HG03135 (cell line): ENCODE measurements at regions not wholly inside any gene's neighbourhood (a gene's known extent, or its start where the extent isn't known, plus 50 kb on each side); places are given as distances from the start of the nearest gene placed in this dataset.

ENCODE experiments used
- ATAC-seq: cut with Tn5 transposase; IDR thresholded peaks from one replicate; pipeline ENCODE4 v1.9.1; 2021; ENCODE audit warnings: mild to moderate bottlenecking, moderate library complexity; ENCODE audit not compliant: unreplicated experiment

GRCh38 chr1:60488847-60489246, 415.3 kb upstream of the C1orf87 start:
- no peak for ATAC-seq

- no peak for ATAC-seq
These were observed 414.2 kb upstream of the C1orf87 start for GRCh38 chr1:60487565-60488345.

GRCh38 chr1:60483509-60483908, 409.9 kb upstream of the C1orf87 start:
- ATAC-seq = no peak

GRCh38 chr1:60470246-60470645, 396.7 kb upstream of the C1orf87 start:
- no peak for ATAC-seq

GRCh38 chr1:60463786-60464185, 390.2 kb upstream of the C1orf87 start:
- ATAC-seq = no peak

- ATAC-seq = no peak
These were observed 389.6 kb upstream of the C1orf87 start for GRCh38 chr1:60463146-60463545.

- ATAC-seq = no peak
These were observed 388.5 kb upstream of the C1orf87 start for GRCh38 chr1:60461925-60462595.

- no peak for ATAC-seq
These were observed 384.5 kb upstream of the C1orf87 start for GRCh38 chr1:60458111-60458510.

- no peak for ATAC-seq
These were observed 376.3 kb upstream of the C1orf87 start for GRCh38 chr1:60449876-60450275.

GRCh38 chr1:60448850-60449249, 375.3 kb upstream of the C1orf87 start:
- no peak for ATAC-seq

GRCh38 chr1:60444680-60445079, 371.1 kb upstream of the C1orf87 start:
- no peak for ATAC-seq

- ATAC-seq = no peak
These were observed 362.6 kb upstream of the C1orf87 start for GRCh38 chr1:60436186-60436585.

- no peak for ATAC-seq
These were observed 358.0 kb upstream of the C1orf87 start for GRCh38 chr1:60431593-60431992.

GRCh38 chr1:60430375-60430774, 356.8 kb upstream of the C1orf87 start:
- no peak for ATAC-seq

GRCh38 chr1:60428127-60428526, 354.6 kb upstream of the C1orf87 start:
- ATAC-seq = no peak

- no peak for ATAC-seq
These were observed 354.1 kb upstream of the C1orf87 start for GRCh38 chr1:60427701-60428100.

GRCh38 chr1:60427194-60427593, 353.6 kb upstream of the C1orf87 start:
- no peak for ATAC-seq

GRCh38 chr1:60425528-60425927, 352.0 kb upstream of the C1orf87 start:
- ATAC-seq = no peak

- no peak for ATAC-seq
These were observed 349.7 kb upstream of the C1orf87 start for GRCh38 chr1:60423146-60423780.

GRCh38 chr1:60421965-60422364, 348.4 kb upstream of the C1orf87 start:
- ATAC-seq = no peak

- no peak for ATAC-seq
These were observed 345.5 kb upstream of the C1orf87 start for GRCh38 chr1:60419023-60419422.

GRCh38 chr1:60415696-60416095, 342.1 kb upstream of the C1orf87 start:
- ATAC-seq = no peak
